Glomerular visceral epithelial cell (primary cell): ENCODE measurements at regions not wholly inside any gene's neighbourhood (a gene's known extent, or its start where the extent isn't known, plus 50 kb on each side); places are given as distances from the start of the nearest gene placed in this dataset.
"Not testable (repeated sequence)": the region's sequence is repeated elsewhere in the genome, so short reads cannot be mapped to it uniquely, and the experiment has no call there.

Experiments
- DNase-seq: peaks from one replicate; pipeline ENCODE4 v3.0.0-alpha.2; 2016; ENCODE audit errors: extremely low spot score

DNA sequence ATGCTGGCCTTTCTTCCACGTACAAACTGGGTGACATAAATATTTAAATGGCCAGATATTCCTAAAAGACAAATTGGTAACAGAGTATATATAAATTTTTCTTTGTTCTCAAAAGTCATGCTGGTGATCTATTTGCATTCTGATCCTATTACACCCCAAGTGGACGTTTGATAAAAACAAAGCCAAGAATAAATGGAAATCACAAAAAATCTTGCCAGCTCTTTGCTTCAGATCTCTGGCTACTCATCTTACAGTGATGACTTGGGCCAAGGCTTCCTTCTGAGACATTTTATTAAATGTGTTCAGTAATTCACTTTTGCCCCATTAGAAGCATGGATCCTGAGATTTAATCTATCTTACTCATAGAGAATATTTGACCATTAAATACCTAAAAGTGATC is 444.3 kb upstream of the PIK3R1 start:
- no peak for DNase-seq

- DNase-seq: no peak
Measured at GRCh38 chr5:67770431-67771025, 445.0 kb upstream of the PIK3R1 start.

DNA sequence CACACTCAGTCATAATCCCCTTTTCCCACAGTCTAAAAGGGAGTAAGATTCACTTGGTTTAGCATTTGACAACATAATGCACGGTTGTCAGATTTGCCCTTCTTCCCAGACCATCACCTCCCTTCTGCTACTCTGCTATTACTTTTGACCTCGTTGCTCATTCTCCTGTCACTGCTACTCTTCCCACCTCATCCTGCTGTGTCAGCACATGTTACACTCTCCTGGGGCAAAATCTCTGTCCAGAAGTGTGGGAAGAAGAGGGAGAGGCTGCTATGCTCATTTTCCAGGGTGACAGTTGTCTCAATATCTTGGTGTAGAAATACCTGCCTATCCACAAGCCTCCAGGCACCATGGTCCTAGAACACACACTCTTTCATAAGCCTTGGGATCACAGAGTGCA is 449.9 kb upstream of the PIK3R1 start:
- no peak for DNase-seq

DNA sequence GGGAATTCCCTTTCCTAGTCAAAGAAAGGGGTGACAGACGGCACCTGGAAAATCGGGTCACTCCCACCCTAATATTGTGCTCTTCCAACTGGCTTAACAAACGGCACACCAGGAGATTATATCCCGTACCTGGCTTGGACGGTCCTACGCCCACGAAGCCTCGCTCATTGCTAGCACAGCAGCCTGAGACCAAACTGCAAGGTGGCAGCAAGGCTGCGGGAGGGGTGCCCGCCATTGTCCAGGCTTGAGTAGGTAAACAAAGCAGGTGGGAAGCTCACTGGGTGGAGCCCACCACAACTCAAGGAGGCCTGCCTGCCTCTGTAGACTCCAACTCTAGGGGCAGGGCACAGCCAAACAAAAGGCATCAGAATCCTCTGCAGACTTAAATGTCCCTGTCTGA is 457.8 kb upstream of the PIK3R1 start:
- DNase-seq: not testable (repeated sequence)

GRCh38 chr5:67752357-67752708 is 463.2 kb upstream of the PIK3R1 start:
- DNase-seq: no peak

DNA sequence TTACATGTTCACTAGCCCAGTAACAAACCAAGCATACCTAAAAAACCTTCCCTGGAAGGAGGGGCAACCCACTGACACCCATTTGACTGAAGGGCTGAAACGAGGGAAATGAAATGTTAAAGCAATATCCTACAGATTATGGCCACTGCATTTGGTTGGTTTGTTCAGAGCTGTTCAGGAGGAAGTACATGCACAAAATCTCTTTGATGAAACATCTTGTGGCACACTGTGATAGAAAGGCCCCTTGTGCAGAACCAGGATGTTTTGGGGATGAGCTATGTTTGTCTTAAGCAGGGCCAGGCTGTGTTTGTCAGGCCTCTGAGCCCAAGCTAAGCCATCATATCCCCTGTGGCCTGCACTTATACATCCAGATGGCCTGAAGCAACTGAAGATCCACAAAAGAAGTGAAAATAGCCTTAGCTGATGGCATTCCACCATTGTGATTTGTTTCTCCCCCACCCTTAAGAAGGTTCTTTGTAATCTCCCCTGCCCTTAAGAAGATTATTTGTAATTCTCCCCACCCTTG is 467.3 kb upstream of the PIK3R1 start:
- no peak for DNase-seq

DNA sequence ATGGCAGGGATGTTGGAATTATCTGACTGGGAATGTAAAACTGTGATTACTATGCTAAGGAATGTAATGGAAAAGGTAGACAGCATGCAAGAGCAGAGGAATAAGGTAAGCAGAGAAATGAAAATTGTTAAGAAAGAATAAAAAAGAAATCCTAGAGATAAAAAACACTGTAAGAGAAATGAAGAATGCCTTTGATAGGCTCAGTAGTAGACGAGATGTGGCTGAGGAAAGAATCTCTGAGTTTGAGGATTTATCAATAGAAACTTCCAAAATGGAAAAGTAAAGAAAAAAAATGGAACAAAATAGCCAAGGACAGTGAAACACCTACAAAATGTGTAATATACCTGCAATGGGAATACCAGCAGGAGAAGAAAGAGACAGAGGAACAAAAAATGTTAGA is 468.5 kb upstream of the PIK3R1 start:
- no peak for DNase-seq

DNA sequence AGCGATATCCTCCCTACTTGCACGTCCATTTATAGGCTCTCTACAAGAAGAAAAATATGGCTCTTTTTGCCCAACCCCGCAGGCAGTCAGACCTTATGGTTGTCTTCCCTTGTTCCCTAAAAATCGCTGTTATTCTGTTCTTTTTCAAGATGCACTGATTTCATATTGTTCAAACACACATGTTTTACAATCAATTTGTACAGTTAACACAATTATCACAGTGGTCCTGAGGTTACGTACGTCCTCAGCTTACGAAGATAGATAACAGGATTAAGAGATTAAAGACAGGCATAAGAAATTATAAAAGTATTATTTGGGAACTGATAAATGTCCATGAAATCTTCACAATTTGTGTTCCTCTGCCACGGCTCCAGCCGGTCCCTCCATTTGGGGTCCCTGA is 468.9 kb upstream of the PIK3R1 start:
- not testable (repeated sequence) for DNase-seq

- DNase-seq: no peak
Measured at GRCh38 chr5:67746103-67746502, 469.5 kb upstream of the PIK3R1 start.

- no peak for DNase-seq
Measured at GRCh38 chr5:67732921-67733320, 482.6 kb upstream of the PIK3R1 start.

DNA sequence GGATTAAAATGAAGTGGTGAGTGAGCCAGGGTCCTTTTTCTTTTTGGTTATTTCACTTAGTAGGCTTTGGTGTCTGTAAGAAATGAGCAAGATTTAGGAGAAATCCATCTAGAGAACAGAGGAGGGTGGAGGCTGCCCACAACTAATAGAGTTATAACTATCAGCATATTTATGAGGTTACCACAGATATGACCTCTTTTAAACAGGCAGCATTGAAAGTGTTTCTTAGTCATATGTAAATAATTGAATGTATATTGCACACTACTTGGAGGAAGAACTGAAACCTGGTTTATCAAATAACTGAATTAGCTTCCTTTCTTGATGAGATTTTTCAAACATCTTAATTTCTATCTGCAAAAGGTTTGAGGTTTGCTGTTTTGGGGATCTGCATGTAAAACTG is 483.1 kb upstream of the PIK3R1 start:
- DNase-seq: no peak

- no peak for DNase-seq
Measured at GRCh38 chr5:67731886-67732285, 483.7 kb upstream of the PIK3R1 start.

DNA sequence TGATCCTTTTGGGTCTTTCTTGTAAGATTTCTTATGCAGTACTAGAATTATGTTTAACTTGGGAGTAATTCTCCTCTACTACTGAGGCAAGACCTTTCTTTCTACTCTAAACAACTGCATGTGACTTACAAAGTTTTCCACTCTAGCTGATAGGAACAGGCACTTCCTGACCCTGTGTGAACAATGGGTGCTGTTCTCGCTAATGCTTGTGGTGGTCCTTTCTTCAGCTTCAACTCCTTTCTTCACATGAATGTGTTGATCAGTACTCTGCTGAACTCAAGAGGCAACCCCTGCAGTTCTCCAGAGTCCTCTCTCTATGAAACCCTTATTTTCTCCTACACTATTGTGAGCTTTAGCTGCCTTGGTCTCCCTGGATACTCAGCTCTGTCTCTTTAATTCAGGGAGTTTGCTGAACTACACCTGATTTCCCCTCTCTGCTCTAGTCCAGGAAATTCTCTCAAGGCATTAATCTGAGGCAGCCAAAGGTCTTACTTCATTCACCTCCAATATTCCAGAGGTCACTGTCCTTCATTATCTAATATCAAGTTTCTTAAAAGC is 484.6 kb upstream of the PIK3R1 start:
- no peak for DNase-seq

DNA sequence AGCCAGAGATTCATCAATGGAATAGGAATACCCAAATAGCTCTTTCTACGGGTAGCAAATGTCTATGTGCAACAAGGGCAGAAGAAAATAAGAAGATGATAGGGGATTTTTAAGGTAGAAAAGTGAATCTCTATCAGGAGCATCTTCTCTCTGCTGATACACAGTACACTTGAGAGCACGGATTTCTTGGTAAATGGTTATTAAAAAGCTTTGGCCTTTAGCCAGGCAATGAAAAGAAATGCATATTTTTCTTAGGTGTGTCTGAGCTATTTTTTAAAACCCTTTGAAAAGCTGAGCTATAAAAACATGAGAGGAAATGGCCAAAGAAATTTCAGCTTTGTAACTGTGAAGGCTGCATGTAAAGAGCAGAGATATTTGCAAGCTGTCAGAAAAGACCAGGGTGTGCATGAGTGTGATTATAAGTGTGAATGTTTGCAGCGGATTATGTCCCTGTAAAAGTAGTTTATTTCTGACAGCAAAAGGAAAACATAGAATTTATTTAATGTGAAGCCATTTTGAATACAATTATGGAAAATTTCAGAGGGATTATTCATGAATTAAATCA is 487.1 kb upstream of the PIK3R1 start:
- DNase-seq: no peak

- DNase-seq: no peak
Measured at GRCh38 chr5:67725604-67726003, 490.0 kb upstream of the PIK3R1 start.

DNA sequence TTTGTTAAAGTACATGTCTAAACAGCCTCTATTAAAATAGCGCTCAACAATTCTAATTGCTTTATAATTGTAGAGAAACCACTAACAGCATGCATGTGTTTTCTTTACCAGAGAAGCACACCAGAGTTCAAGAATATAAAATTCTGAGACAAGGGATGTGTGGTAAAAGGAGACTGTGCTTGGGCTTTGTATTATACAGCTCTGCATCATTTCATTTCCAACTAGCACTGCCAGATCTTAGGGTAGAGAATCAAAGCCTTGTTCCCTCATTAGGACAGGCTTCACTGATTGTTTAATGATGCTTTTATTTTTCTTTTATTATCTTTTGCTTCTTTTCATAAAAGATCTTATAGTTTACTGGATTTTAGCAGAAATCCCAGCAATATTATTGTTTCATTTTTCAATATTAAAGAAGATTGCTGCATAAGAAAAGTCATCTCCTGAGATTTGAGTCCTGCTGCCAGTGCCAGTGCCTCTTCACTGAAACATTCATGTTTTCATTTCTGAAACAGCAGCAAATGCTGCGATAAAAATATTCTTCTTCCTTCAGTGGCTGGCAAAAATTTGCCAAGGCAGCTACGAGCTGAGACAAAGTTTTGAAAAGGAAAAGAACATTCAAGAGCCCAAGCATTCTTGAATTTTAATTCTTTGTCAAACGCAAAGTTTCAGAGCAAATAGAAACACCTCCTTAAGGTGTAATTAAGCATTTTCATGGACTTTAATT is 491.0 kb upstream of the PIK3R1 start:
- DNase-seq: no peak

GRCh38 chr5:67723873-67724272 is 491.7 kb upstream of the PIK3R1 start:
- no peak for DNase-seq

DNA sequence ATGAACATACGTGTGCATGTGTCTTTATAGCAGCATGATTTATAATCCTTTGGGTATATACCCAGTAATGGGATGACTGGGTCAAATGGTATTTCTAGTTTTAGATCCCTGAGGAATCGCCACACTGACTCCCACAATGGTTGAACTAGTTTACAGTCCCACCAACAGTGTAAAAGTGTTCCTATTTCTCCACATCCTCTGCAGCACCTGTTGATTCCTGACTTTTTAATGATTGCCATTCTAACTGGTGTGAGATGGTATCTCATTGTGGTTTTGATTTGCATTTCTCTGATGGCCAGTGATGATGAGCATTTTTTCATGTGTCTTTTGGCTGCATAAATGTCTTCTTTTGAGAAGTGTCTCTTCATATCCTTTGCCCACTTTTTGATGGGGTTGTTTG is 493.0 kb upstream of the PIK3R1 start:
- DNase-seq: not testable (repeated sequence)

DNA sequence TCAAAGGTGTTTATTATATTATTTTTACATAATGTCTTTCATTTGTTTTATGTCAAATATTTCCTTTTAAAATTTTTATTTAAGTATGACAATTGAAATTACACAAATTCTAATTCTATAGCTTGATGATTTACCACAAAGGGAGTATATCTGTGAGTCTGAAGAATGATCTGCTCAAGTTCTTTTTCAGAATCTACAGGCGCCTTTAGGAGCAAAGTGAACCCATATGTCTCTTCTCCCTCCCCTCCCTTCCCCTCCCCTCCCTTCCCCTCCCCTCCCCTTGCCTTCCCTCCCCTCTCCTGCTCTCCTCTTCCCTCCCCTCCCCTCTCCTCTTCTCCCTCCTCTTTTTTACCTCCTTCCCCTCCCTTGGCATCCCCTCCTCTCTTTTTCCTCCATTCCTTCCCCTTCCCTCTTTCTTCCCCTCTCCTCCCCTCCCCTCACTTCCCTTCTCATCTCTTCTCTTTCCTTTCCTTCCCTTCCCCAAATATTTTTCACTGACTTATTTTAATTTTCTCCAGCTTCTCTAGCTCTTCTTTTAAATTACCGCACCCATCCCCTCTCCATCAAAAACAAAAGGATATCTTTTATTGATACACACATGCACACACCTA is 495.3 kb upstream of the PIK3R1 start:
- DNase-seq: no peak

DNA sequence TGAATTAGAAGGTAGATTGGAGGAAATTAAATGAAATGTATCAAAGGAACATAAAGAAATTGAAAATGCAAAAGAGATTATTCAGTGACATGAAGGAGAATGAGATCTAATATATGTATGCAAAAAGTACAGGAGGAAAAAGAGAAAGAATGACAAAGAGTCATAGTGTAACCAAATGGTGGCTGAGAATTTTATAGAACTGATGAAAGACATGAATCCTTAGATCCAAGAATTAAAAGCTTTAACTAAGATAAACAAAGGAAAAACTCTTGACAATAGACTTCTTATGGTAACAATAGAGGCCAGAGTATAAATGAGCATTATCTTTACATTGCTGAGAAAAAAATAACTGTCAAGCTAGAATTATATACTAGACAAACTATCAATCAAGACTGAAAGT is 505.4 kb upstream of the CD180 start:
- DNase-seq: no peak

DNA sequence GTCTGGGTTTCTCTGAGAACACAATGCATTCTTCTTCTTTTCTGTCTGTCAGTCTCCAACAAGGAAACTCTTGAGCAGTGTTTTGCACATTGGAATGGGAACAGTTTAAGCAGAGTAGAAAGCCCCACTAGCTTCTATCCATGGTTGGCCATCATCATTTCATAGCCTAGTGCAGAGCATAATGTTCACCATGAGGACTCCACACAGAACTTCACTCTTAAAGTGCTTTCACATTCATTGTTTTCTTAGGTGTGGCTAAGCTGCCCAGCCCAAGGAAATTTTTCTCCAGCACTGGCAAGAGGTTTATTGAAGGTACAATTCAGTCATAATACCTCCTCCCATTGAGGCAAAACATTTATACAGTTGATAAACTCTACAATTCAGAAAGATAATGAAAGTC is 503.0 kb upstream of the CD180 start:
- DNase-seq: no peak

GRCh38 chr5:67696446-67696845 is 499.8 kb upstream of the CD180 start:
- no peak for DNase-seq

GRCh38 chr5:67695369-67695768 is 498.8 kb upstream of the CD180 start:
- DNase-seq: no peak
